Suprapubic skin (tissue), 4 donors: ENCODE measurements at regions not wholly inside any gene's neighbourhood (a gene's known extent, or its start where the extent isn't known, plus 50 kb on each side); places are given as distances from the start of the nearest gene placed in this dataset.

Experiments
- DNase-seq, 2 donors: peaks; one replicate each; pipeline ENCODE4 v3.0.0-alpha.2; 2019; ENCODE audit warnings: low spot score in 2 of 2
- H3K27ac ChIP-seq: fragments of 200-600 bp; sonication (generic); one replicate; pipeline ENCODE4 v1.5.1; 2019
- H3K27me3 ChIP-seq: fragments of 200-600 bp; sonication (generic); one replicate; pipeline ENCODE4 v1.5.1; 2019
- H3K36me3 ChIP-seq: fragments of 200-600 bp; sonication (generic); one replicate; pipeline ENCODE4 v1.5.1; 2019
- H3K4me1 ChIP-seq: fragments of 200-600 bp; sonication (generic); one replicate; pipeline ENCODE4 v1.5.1; 2019
- H3K4me3 ChIP-seq: fragments of 200-600 bp; sonication (generic); one replicate; pipeline ENCODE4 v1.5.1; 2019; ENCODE audit warnings: mild to moderate bottlenecking
- H3K9me3 ChIP-seq: fragments of 200-600 bp; sonication (generic); one replicate; pipeline ENCODE4 v1.5.1; 2019
- CTCF ChIP-seq, 2 donors: fragments of 200-600 bp in 1 of 2; fragments of 450-650 bp in 1 of 2; sonication (generic) in 1 of 2; IDR thresholded peaks; one replicate each; pipeline ENCODE4 v1.5.1; 2016 to 2019; ENCODE audit warnings: antibody characterized with exemption in 2 of 2, mild to moderate bottlenecking in 1 of 2, moderate library complexity in 1 of 2
- EP300 ChIP-seq: sonication (generic); formaldehyde crosslinking; IDR thresholded peaks from one replicate; pipeline ENCODE4 v1.6.1; 2017; ENCODE audit warnings: antibody characterized with exemption
- POLR2A ChIP-seq, 2 donors: fragments of 450-650 bp; IDR thresholded peaks; one replicate each; pipeline ENCODE4 v1.6.1; 2017; ENCODE audit warnings: antibody characterized with exemption in 2 of 2, mild to moderate bottlenecking in 2 of 2, moderate library complexity in 2 of 2
- POLR2AphosphoS5 ChIP-seq, 3 donors: sonication (generic); formaldehyde crosslinking; IDR thresholded peaks; one replicate each; pipeline ENCODE4 v1.6.1; 2017; ENCODE audit warnings: antibody characterized with exemption in 3 of 3
- WGBS: methylation state at CpG from one replicate; pipeline ENCODE4 v1.1.5; 2018; 5-methylcytosine and 5-hydroxymethylcytosine counted together

- Histone ChIP-seq H3K4me3 (no peak overlapping the region), H3K36me3 (no peaks in the 10 kb centered on the region), H3K9me3 (no peaks in the 10 kb centered on the region), H3K4me1 (no peaks in the 10 kb centered on the region), H3K27me3 (no peaks in the 10 kb centered on the region), H3K27ac (no peak overlapping the region)
- TF ChIP-seq POLR2A (IDR thresholded peaks at IDR 0.05), result no peak
- no peak for TF ChIP-seq POLR2AphosphoS5 (IDR thresholded peaks at IDR 0.05)
- no peak for TF ChIP-seq CTCF (IDR thresholded peaks at IDR 0.05)
- TF ChIP-seq EP300, result no peak
- WGBS, result 66% methylated on average over 5 of the region's 5 CpGs
- no peak for DNase-seq
These were observed 616.5 kb downstream of the SMARCA1 start for GRCh38 chrX:128906753-128907152.

DNA sequence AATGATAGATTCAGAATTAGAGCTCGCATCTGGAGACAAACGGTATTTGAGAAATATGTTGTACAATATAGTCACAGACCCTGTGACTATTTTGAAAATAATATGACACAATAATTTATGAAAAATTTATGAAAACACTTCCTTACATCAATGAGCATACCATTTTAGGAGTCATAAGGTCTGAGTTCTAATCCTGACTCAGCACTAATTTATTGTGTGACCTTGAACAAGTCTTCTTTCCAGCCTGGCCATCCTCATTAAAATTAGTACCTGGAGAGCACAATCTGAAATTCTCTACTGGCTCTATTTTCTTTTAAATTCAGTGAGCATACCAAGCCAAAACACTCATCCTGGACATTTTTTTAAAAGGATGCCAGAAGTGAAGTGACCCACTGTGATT is 622.3 kb downstream of the SMARCA1 start:
- no peak overlapping the region for H3K4me3 ChIP-seq
- H3K27ac ChIP-seq, result no peak overlapping the region
- 83% methylated on average over 2 of the region's 2 CpGs for WGBS
- no peaks in the 10 kb centered on the region for H3K36me3 ChIP-seq
- H3K4me1 ChIP-seq, result no peaks in the 10 kb centered on the region
- no peak for TF ChIP-seq POLR2AphosphoS5 (IDR thresholded peaks at IDR 0.05)
- no peak for TF ChIP-seq CTCF (IDR thresholded peaks at IDR 0.05)
- TF ChIP-seq EP300, result no peak
- TF ChIP-seq POLR2A (IDR thresholded peaks at IDR 0.05), result no peak
- no peaks in the 10 kb centered on the region for H3K9me3 ChIP-seq
- no peak for DNase-seq
- H3K27me3 ChIP-seq, result no peaks in the 10 kb centered on the region

DNA sequence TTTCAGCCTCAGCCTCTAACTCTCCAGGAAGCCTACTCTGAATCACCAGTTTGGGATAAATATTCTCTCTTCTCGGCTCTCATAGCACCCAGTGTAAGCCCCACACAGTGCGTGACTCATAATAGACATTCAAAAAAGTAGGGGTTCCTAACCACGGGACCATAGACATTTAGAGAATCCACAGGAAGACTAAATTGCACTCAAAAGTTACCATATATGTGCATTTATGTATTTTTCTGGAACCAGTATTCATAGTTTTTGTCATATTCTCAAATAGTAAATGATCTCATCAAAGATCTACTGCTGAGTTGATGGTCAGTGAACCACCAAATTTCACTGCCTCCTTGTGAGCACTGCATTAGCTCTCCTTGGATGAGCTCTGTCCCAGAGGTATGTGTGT is 625.7 kb downstream of the SMARCA1 start:
- TF ChIP-seq POLR2AphosphoS5 (IDR thresholded peaks at IDR 0.05) (no peak), POLR2A (IDR thresholded peaks at IDR 0.05) (no peak), EP300 (no peak), CTCF (IDR thresholded peaks at IDR 0.05) (no peak)

DNA sequence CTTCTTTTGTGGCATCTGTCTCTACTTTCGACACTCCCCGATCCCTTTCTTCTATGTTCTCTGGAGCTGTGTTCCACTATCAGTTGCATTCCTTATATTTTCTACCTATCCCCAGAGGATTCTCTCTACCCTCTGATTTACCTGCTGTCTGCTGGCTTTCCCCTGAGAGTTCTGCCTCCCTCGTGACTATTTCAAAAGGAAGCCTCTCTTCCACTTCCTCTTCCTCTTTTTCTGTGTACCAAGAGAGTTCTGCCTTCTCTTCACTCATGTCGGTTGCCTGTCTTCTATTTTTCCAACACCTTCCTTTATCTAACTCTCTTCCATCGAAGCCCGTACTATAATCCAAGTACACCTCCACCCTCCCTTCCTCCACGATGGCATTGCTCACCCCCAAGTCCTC is 631.7 kb downstream of the SMARCA1 start:
- TF ChIP-seq POLR2AphosphoS5 (IDR thresholded peaks at IDR 0.05), result no peak
- no peak overlapping the region for H3K4me3 ChIP-seq
- H3K27ac ChIP-seq, result no peak overlapping the region
- DNase-seq, result no peak
- WGBS, result 77% methylated on average over 7 of the region's 7 CpGs
- no peaks in the 10 kb centered on the region for H3K27me3 ChIP-seq
- H3K9me3 ChIP-seq, result no peaks in the 10 kb centered on the region
- H3K4me1 ChIP-seq, result no peaks in the 10 kb centered on the region
- H3K36me3 ChIP-seq, result no peaks in the 10 kb centered on the region

More for the DNA sequence above, 625.7 kb downstream of the SMARCA1 start:
- Histone ChIP-seq H3K9me3 (no peaks in the 10 kb centered on the region), H3K4me1 (no peaks in the 10 kb centered on the region), H3K27ac (no peak overlapping the region), H3K4me3 (no peak overlapping the region), H3K27me3 (no peaks in the 10 kb centered on the region), H3K36me3 (no peaks in the 10 kb centered on the region)
- WGBS, result 78% methylated on average over 3 of the region's 3 CpGs
- DNase-seq, result no peak

DNA sequence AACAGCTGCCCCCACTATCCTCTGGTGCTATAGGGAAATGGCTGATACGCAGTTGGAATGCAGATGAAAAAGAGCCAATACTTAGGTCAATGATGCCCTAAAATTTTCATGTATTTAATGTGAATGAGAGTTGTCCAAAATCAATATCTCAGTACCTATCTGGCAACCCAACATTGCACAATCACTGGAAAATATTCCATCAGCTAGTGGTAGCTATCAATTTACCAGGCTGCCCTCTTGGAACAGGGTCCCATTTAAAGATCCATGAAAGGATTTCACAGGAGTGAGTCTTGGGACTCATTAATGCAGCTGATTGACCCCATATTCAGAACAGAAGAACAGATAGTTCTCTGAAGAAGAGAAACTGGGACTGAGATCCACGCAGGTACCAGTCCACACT is 638.9 kb downstream of the SMARCA1 start:
- WGBS, result 84% methylated on average over 2 of the region's 2 CpGs
- Histone ChIP-seq H3K4me1 (no peaks in the 10 kb centered on the region), H3K27me3 (no peaks in the 10 kb centered on the region), H3K9me3 (no peaks in the 10 kb centered on the region), H3K4me3 (no peak overlapping the region), H3K36me3 (no peaks in the 10 kb centered on the region), H3K27ac (no peak overlapping the region)
- DNase-seq, result no peak
- TF ChIP-seq EP300 (no peak), POLR2AphosphoS5 (IDR thresholded peaks at IDR 0.05) (no peak), POLR2A (IDR thresholded peaks at IDR 0.05) (no peak), CTCF (IDR thresholded peaks at IDR 0.05) (no peak)

- H3K36me3 ChIP-seq, result no peaks in the 10 kb centered on the region
- H3K27ac ChIP-seq, result no peak overlapping the region
- H3K4me3 ChIP-seq, result no peak overlapping the region
- no peak for TF ChIP-seq POLR2A (IDR thresholded peaks at IDR 0.05)
- no peak for TF ChIP-seq CTCF (IDR thresholded peaks at IDR 0.05)
- no peak for TF ChIP-seq EP300
- TF ChIP-seq POLR2AphosphoS5 (IDR thresholded peaks at IDR 0.05), result no peak
- DNase-seq, result no peak
- H3K9me3 ChIP-seq, result no peaks in the 10 kb centered on the region
- H3K4me1 ChIP-seq, result no peaks in the 10 kb centered on the region
- H3K27me3 ChIP-seq, result no peaks in the 10 kb centered on the region
- WGBS, result 78% methylated on average over 3 of the region's 3 CpGs
These were observed 639.6 kb downstream of the SMARCA1 start for GRCh38 chrX:128883650-128884049.
